Psoas muscle (tissue), 7 donors: ENCODE measurements at regions not wholly inside any gene's neighbourhood (a gene's known extent, or its start where the extent isn't known, plus 50 kb on each side); places are given as distances from the start of the nearest gene placed in this dataset.

Experiments
- ATAC-seq, 4 donors: fragments of 200-7000 bp; cut with Tn5 transposase; one replicate each; pipeline ENCODE4 v1.9.1; 2020; ENCODE audit warnings: moderate library complexity in 3 of 4, mild to moderate bottlenecking in 2 of 4
- DNase-seq, 2 donors: peaks; one replicate each; pipeline ENCODE4 v3.0.0-alpha.2; 2020
- H3K27ac ChIP-seq: fragments of 200-600 bp; one replicate; pipeline ENCODE4 v1.8.0; 2022
- H3K27me3 ChIP-seq, 3 donors: fragments of 200-600 bp in 1 of 3; one replicate each; pipeline versions ENCODE4 v1.6.1 to v1.8.0; 2013 to 2022; ENCODE audit warnings: low read length in 2 of 3, mild to moderate bottlenecking in 2 of 3, moderate library complexity in 1 of 3; ENCODE audit not compliant: insufficient read depth in 3 of 3
- H3K36me3 ChIP-seq, 2 donors: fragments of 200-600 bp in 1 of 2; one replicate each; pipeline versions ENCODE4 v1.6.1 to v1.8.0; 2013 to 2022; ENCODE audit warnings: low read depth in 1 of 2, mild to moderate bottlenecking in 1 of 2, moderate library complexity in 1 of 2; ENCODE audit not compliant: insufficient read depth in 1 of 2
- H3K4me1 ChIP-seq: fragments of 200-600 bp; one replicate; pipeline ENCODE4 v1.8.0; 2022
- H3K4me3 ChIP-seq: fragments of 200-600 bp; one replicate; pipeline ENCODE4 v1.8.0; 2022; ENCODE audit warnings: mild to moderate bottlenecking
- H3K9me3 ChIP-seq: fragments of 200-600 bp; one replicate; pipeline ENCODE4 v1.8.0; 2022
- WGBS, 3 donors: extraction: QIAGEN DNeasy Blood & Tissue Kit; methylation state at CpG; one replicate each; pipeline versions ENCODE4 v1.1.6 to v1.1.7; 2013; 5-methylcytosine and 5-hydroxymethylcytosine counted together
- intact Hi-C, 2 donors: fragments of 100-400 bp; cut with DNase I; formaldehyde crosslinking; loops; one replicate each; pipeline versions ENCODE4 v1.11.0 to v1.14.2; 2022
- TF ChIP-seq, protein P1 (sequence below): fragments of 200-600 bp; IDR thresholded peaks from one replicate; pipeline ENCODE4 v1.8.0; 2022; ENCODE audit warnings: antibody characterized with exemption
- donor health status: healthy with polysubstance abuse.
- donor health status: DM: no; HTN: no; CAD: no; lungs with moderate emphysema.
- donor health status: Bipolar disorder and iron deficiency.
- donor health status: healthy.
- donor health status: DM: yes; HTN: yes; CAD: no.
- donor health status: DM: no; HTN: no; CAD: no.
- donor health status: DM: yes; HTN: yes; CAD: no.

DNA sequence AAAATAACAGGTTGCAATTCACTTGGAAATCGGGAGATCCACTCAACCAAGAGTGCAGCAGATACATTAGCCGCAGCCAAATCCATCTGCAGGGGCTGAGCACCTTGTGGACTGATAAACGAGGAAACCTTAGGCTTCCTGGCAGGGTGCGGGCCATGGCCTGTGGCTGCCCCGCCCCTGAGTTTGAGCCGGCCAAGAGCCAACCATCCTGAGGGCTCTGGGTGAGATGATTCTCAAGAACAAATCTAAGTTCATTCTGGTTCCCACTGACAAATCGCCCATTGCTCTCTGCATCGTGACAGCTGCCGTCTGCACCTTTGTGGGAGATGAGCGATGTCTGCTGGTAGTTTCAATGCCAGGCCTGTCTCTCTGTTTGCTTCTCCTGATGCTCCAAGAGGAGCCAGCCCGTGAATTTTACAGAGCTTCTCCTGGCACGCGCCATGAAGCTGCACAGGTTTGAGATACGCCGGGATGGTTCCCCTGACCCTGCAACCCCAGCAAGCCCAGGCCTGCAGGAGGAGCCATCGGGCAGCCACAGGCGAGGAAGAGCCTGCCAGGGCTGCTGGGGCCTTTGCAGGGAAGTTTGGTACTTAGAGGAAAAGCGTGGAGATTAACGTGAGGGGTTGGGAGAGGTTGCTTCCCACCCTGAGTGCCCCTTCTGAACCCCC lies 154.0 kb downstream of the OLFM1 start:
- Histone ChIP-seq H3K27ac (no peak overlapping the region), H3K4me1 (no peaks in the 10 kb centered on the region), H3K9me3 (no peaks in the 10 kb centered on the region), H3K36me3 (no peaks in the 10 kb centered on the region), H3K27me3 (peaks cover 0 to 47% (median 10%) of the 10 kb centered on the region in 3 donors), H3K4me3 (no peak overlapping the region)
- intact Hi-C loops = no loop called here
- DNase-seq (peak; percentile 9 to 29), ATAC-seq (no peak)
- WGBS, 3 donors = 45 to 62% (median 45%) methylated on average over 19 of the region's 19 CpGs
- TF ChIP-seq, protein P1, sequence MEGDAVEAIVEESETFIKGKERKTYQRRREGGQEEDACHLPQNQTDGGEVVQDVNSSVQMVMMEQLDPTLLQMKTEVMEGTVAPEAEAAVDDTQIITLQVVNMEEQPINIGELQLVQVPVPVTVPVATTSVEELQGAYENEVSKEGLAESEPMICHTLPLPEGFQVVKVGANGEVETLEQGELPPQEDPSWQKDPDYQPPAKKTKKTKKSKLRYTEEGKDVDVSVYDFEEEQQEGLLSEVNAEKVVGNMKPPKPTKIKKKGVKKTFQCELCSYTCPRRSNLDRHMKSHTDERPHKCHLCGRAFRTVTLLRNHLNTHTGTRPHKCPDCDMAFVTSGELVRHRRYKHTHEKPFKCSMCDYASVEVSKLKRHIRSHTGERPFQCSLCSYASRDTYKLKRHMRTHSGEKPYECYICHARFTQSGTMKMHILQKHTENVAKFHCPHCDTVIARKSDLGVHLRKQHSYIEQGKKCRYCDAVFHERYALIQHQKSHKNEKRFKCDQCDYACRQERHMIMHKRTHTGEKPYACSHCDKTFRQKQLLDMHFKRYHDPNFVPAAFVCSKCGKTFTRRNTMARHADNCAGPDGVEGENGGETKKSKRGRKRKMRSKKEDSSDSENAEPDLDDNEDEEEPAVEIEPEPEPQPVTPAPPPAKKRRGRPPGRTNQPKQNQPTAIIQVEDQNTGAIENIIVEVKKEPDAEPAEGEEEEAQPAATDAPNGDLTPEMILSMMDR = no peak

DNA sequence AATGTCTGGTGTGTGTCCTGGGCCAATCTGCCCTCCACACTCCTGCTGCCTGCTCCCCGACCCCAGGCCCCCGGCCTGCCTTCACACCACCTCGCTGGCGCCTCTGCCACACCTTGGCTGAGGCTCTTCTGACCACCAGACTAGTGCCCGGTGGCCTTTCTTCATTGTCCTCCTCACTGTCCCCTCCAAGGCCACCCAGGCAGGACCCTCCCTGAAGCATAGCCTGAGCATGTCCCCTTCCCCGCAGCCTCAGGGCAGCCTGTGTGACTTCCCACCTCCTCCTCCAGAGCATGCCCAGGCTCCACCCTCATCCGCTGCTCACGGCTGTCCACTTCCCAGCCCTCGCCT lies 154.6 kb downstream of the OLFM1 start:
- H3K9me3 ChIP-seq = no peaks in the 10 kb centered on the region
- H3K27ac ChIP-seq = no peak overlapping the region
- peaks cover 0 to 48% (median 12%) of the 10 kb centered on the region in 3 donors for H3K27me3 ChIP-seq
- intact Hi-C loops = no loop called here
- 60 to 61% (median 61%) methylated on average over 9 of the region's 9 CpGs for WGBS, 3 donors
- ATAC-seq (no peak), DNase-seq (peak in 1 of 2 donors; percentile 5)
- no peak overlapping the region for H3K4me3 ChIP-seq
- no peaks in the 10 kb centered on the region for H3K36me3 ChIP-seq
- TF ChIP-seq, protein P1 = no peak
- H3K4me1 ChIP-seq = no peaks in the 10 kb centered on the region

DNA sequence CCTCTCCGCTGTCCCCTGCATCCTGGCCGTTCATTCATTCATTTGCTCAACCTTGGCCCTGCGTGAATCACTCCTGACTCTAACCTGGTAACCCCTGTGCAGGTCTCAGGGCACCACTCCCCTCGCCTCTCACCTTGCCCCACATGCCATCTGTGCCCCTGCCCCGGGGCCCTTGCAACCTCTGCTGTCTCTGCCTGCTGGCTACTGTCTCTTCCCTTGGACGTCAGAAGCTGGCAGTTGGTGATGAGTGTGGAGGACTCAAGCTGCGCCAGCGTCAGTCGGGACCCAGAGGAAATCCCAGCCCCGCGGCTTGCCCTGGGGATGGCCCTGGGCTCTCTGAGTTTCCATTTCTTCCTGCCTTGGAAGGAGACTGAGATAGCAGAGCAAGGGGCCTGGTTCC lies 154.9 kb downstream of the OLFM1 start:
- 29 to 34% (median 32%) methylated on average over 11 of the region's 11 CpGs for WGBS, 3 donors
- ATAC-seq = no peak

DNA sequence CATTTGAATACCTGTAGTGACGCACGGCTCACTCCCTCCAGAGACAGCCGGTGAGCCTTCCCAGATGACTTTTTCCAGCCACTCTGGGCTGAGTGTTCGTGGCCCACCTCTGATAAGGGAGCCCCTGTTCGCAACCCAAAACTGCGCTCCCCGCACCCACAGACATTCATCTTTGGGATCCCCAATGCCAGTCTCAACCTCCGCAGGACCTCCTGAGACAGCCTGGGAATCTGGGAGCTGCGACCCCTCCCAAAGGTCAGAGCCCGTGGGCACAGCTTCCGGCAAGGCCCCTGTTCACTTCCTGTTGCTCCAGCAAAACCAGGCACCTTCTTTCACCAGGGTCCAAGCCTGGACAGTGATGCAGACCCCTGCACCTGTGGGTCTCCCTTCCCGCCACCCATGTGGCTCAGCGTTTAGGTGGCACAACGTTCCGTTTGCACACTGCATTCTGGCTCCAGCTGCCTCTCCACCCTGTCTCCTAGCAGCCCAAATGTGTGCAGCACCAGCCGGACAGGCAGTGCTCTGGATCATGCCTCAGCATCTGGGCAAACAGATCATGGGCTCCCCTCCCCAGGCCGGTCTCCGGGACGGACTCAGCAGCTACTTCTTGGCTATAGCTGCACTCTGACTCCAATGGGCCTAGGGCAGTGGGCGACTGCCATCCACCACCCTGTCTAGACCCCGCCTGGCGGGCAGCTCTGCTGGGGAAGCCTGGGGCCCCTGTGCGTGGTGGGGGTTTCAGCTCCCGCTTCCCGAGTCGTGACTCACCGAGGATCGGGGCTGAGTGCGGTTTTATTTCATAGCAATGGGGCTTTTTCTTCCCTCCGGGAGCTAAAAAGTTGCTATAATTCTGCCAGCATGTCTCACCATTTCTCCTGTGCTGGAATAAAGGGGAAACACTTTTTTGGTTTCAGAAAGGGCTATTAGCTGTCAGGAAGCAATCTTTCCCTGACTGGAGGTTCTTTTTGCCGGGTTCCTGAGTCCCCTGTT lies 156.0 kb downstream of the OLFM1 start:
- H3K9me3 ChIP-seq = no peaks in the 10 kb centered on the region
- ATAC-seq (no peak), DNase-seq (peak; percentile 9 to 43)
- intact Hi-C loops = no loop called here
- no peak overlapping the region for H3K4me3 ChIP-seq
- H3K27me3 ChIP-seq = peaks cover 0 to 62% (median 12%) of the 10 kb centered on the region in 3 donors
- H3K36me3 ChIP-seq = no peaks in the 10 kb centered on the region
- H3K4me1 ChIP-seq = no peaks in the 10 kb centered on the region
- TF ChIP-seq, protein P1 = no peak
- 67 to 69% (median 67%) methylated on average over 31 of the region's 31 CpGs for WGBS, 3 donors
- H3K27ac ChIP-seq = no peak overlapping the region

More for the DNA sequence above, 154.9 kb downstream of the OLFM1 start:
- peaks cover 0 to 51% (median 12%) of the 10 kb centered on the region in 3 donors for H3K27me3 ChIP-seq
- H3K4me1 ChIP-seq = no peaks in the 10 kb centered on the region
- peak; percentile 4 to 44 for DNase-seq
- TF ChIP-seq, protein P1 = no peak
- intact Hi-C loops = no loop called here
- H3K36me3 ChIP-seq = no peaks in the 10 kb centered on the region
- H3K4me3 ChIP-seq = no peak overlapping the region
- H3K27ac ChIP-seq = no peak overlapping the region
- H3K9me3 ChIP-seq = no peaks in the 10 kb centered on the region
